GM12878 (cell line): ENCODE measurements at regions not wholly inside any gene's neighbourhood (a gene's known extent, or its start where the extent isn't known, plus 50 kb on each side); places are given as distances from the start of the nearest gene placed in this dataset.

ENCODE experiments used
- ATAC-seq: fragments of 200-7000 bp; cut with Tn5 transposase; 3 replicates; pipeline ENCODE4 v1.9.1; 2020; ENCODE audit warnings: mild to moderate bottlenecking, moderate library complexity
- BruUV-seq: library from RNA; stranded (reverse); fragments of 400-500 nt; replicated peaks from 2 replicates; lab custom pipeline; 2021; lab: Mats Ljungman, UMichigan
- CTCF ChIA-PET: fragments of 300-600 bp; sonication (Branson Sonifier 250); formaldehyde crosslinking; extraction: SDS; loops from one replicate; lab custom pipeline; 2021; ENCODE audit warnings: inconsistent platforms; lab: Yijun Ruan, JAX
- POLR2A ChIA-PET: fragments of 350-600 bp; formaldehyde crosslinking; extraction: SDS; loops from one replicate; lab custom pipeline; 2021; ENCODE audit warnings: inconsistent platforms; lab: Charles Lee
- RAD21 ChIA-PET: fragments of 300-600 bp; sonication (Branson Sonifier 250); formaldehyde crosslinking; loops from one replicate; lab custom pipeline; 2023; ENCODE audit warnings: antibody characterized with exemption; ENCODE audit not compliant: unreplicated experiment; lab: Charles Lee
- SMC1A ChIA-PET: fragments of 300-600 bp; sonication (Branson Sonifier 250); formaldehyde crosslinking; loops from one replicate; lab custom pipeline; 2023; ENCODE audit not compliant: unreplicated experiment, uncharacterized antibody; lab: Charles Lee
- DNase-seq: peaks from one replicate; pipeline ENCODE4 v3.0.0-alpha.2; 2011; ENCODE audit warnings: low read depth, low spot score
- FAIRE-seq: peaks from 3 replicates; lab custom pipeline; 2011; peaks lifted over from hg19 to GRCh38; lab: Jason Lieb, UNC
- H2AFZ ChIP-seq: 2 replicates; pipeline ENCODE4 v1.6.0; 2011; ENCODE audit warnings: low read depth, low read length, control low read depth; ENCODE audit not compliant: control insufficient read depth
- H3K27ac ChIP-seq: 2 replicates; pipeline ENCODE4 v1.5.1; 2011; ENCODE audit warnings: control low read depth; ENCODE audit not compliant: control insufficient read depth, insufficient read depth
- H3K27me3 ChIP-seq, 2 experiments: replicated peaks in 1 of 2; 2 replicates each; pipeline versions ENCODE4 v1.6.0 to v1.6.1; 2011; ENCODE audit warnings: low read length in 1 of 2; ENCODE audit not compliant: control insufficient read depth in 2 of 2, insufficient read depth in 2 of 2
- H3K36me3 ChIP-seq, 2 experiments: 2 replicates each; pipeline ENCODE4 v1.5.1; 2011; ENCODE audit warnings: low read length in 1 of 2; ENCODE audit not compliant: control insufficient read depth in 2 of 2, insufficient read depth in 2 of 2
- H3K4me1 ChIP-seq: 2 replicates; pipeline ENCODE4 v1.6.1; 2011; ENCODE audit warnings: mild to moderate bottlenecking, low read length, moderate library complexity, mixed read lengths; ENCODE audit not compliant: control insufficient read depth, insufficient read depth
- H3K4me2 ChIP-seq: 2 replicates; pipeline ENCODE4 v1.6.0; 2011; ENCODE audit warnings: control low read depth; ENCODE audit not compliant: control insufficient read depth, insufficient read depth
- H3K4me3 ChIP-seq: fragments of 200-600 bp; sonication (generic); 2 replicates; pipeline ENCODE4 v1.5.1; 2016
- H3K79me2 ChIP-seq: 2 replicates; pipeline ENCODE4 v1.6.0; 2011; ENCODE audit warnings: low read length; ENCODE audit not compliant: control insufficient read depth, insufficient read depth
- H3K9ac ChIP-seq: 2 replicates; pipeline ENCODE4 v1.8.0; 2011; ENCODE audit warnings: low read length, control low read depth, mixed read lengths; ENCODE audit not compliant: control insufficient read depth, insufficient read depth
- H3K9me3 ChIP-seq: replicated peaks from 3 replicates; pipeline ENCODE4 v1.5.1; 2011; ENCODE audit warnings: mild to moderate bottlenecking, low read length; ENCODE audit not compliant: control insufficient read depth, insufficient read depth
- H4K20me1 ChIP-seq: 2 replicates; pipeline ENCODE4 v1.6.0; 2011; ENCODE audit not compliant: control insufficient read depth, insufficient read depth
- ASH2L ChIP-seq: fragments of 300-600, 200-600 bp; sonication (generic); IDR thresholded peaks from 2 replicates; pipeline ENCODE4 v1.6.1; 2017; ENCODE audit warnings: low read depth, mild to moderate bottlenecking, borderline replicate concordance
- BMI1 ChIP-seq: fragments of 450-650 bp; IDR thresholded peaks from 2 replicates; pipeline ENCODE4 v1.6.1; 2016; ENCODE audit warnings: mild to moderate bottlenecking, moderate library complexity, borderline replicate concordance
- CHD4 ChIP-seq: fragments of 200-600 bp; sonication (generic); IDR thresholded peaks from 2 replicates; pipeline ENCODE4 v1.6.1; 2016; ENCODE audit warnings: mild to moderate bottlenecking
- ETV6 ChIP-seq, 2 experiments: fragments of 450-650 bp in 1 of 2; IDR thresholded peaks in 1 of 2; conservative IDR thresholded peaks in 1 of 2; 2 replicates each; pipeline ENCODE4 v1.6.1; 2014; ENCODE audit warnings: antibody characterized with exemption in 1 of 2, borderline replicate concordance in 1 of 2, low read depth in 1 of 2, mild to moderate bottlenecking in 1 of 2, moderate library complexity in 1 of 2
- KAT2A ChIP-seq: conservative IDR thresholded peaks from 2 replicates; pipeline ENCODE4 v1.6.1; 2011; ENCODE audit warnings: low read depth, low read length; ENCODE audit not compliant: control insufficient read depth
- MXI1 ChIP-seq: fragments of 150-350 bp; IDR thresholded peaks from 2 replicates; pipeline ENCODE4 v1.6.1; 2011; ENCODE audit warnings: low read depth, mild to moderate bottlenecking, inconsistent platforms, low read length, improper control_type of control experiment
- POLR2AphosphoS2 ChIP-seq: IDR thresholded peaks from 2 replicates; pipeline ENCODE4 v1.6.1; 2011; ENCODE audit warnings: low read depth, mild to moderate bottlenecking, low read length, improper control_type of control experiment, moderate library complexity
- RELA ChIP-seq: fragments of 450-650 bp; IDR thresholded peaks from 2 replicates; pipeline ENCODE4 v1.8.0; 2014; ENCODE audit warnings: borderline replicate concordance; ENCODE audit not compliant: partially characterized antibody
- RFX5 ChIP-seq: IDR thresholded peaks from 2 replicates; pipeline ENCODE4 v1.6.1; 2011; ENCODE audit warnings: low read depth, low read length, improper control_type of control experiment
- SMAD1 ChIP-seq: fragments of 450-650 bp; IDR thresholded peaks from 2 replicates; pipeline ENCODE4 v1.6.1; 2018; ENCODE audit warnings: mild to moderate bottlenecking, low read depth; ENCODE audit not compliant: partially characterized antibody
- SMARCA5 ChIP-seq: fragments of 450-650 bp; IDR thresholded peaks from 2 replicates; pipeline ENCODE4 v1.6.1; 2017; ENCODE audit warnings: mild to moderate bottlenecking
- SP1 ChIP-seq: IDR thresholded peaks from one replicate; pipeline ENCODE4 v1.6.1; 2011; ENCODE audit warnings: low read depth, low read length
- SREBF2 ChIP-seq: IDR thresholded peaks from 2 replicates; pipeline ENCODE4 v1.6.1; 2012; ENCODE audit warnings: mild to moderate bottlenecking, low read length
- ZBED1 ChIP-seq: IDR thresholded peaks from 2 replicates; pipeline ENCODE4 v1.6.1; 2016; ENCODE audit warnings: borderline replicate concordance
- ZNF24 ChIP-seq: fragments of 450-650 bp; IDR thresholded peaks from 2 replicates; pipeline ENCODE4 v1.6.1; 2017; ENCODE audit warnings: antibody characterized with exemption, mild to moderate bottlenecking
- ZNF274 ChIP-seq: IDR thresholded peaks from one replicate; pipeline ENCODE4 v1.8.0; 2011; ENCODE audit not compliant: insufficient read length, insufficient read depth
- ZSCAN29 ChIP-seq: fragments of 450-650 bp; IDR thresholded peaks from 2 replicates; pipeline ENCODE4 v1.6.1; 2017; ENCODE audit warnings: mild to moderate bottlenecking, moderate library complexity
- WGBS: methylation state at CpG from one replicate; pipeline ENCODE4 v1.1.6; 2016; ENCODE audit warnings: low lambda C conversion rate; ENCODE audit not compliant: insufficient replicate concordance, insufficient coverage; ENCODE audit errors: missing lambda C conversion rate; 5-methylcytosine and 5-hydroxymethylcytosine counted together
- in situ Hi-C: fragments of 300-500 bp; cut with MboI; formaldehyde crosslinking; loops from 9 replicates; pipeline ENCODE4 v1.14.3; 2018; ENCODE audit warnings: mixed read lengths
- intact Hi-C: fragments of 100-400 bp; cut with micrococcal nuclease; formaldehyde crosslinking; loops from one replicate; pipeline ENCODE4 v1.14.2; 2022; ENCODE audit not compliant: unreplicated experiment
- TF ChIP-seq, protein P1 (sequence below): IDR thresholded peaks from 2 replicates; pipeline ENCODE4 v1.6.1; 2012; ENCODE audit warnings: low read depth, low read length, improper control_type of control experiment

DNA sequence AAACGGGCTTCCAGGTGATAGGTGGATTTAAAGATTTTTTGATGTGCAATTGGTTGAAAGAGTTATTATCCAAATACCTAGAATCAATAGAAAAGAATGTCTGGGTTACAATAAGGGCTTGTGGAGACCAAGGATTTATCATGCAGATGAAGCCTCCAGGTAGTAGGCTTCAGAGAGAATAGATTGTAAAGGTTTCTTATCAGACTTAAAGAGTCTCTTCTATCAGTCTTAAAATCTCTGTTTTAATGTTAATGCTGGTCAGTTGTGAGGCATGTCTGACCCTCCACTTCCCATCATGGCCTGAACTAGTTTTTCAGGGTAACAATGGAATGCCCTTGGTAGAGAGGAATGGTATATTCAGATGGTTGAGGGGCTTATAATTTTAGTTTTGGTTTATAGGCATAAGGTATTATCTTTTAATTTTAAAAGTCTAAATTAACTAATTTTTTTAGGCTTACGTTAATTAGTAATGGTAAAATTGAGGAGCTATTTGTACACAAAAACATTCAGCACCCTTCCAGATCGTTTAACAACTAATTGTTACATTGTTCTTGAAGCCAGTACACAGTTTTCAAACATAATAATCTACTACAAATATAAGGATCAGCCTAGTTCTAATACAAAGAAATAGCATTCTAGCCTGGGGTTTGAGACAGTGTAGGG lies 704.2 kb upstream of the MBL2 start:
- Histone ChIP-seq H3K36me3 (no peaks in the 10 kb centered on the region), H3K27ac (no peak overlapping the region), H3K27me3 (no peaks in the 10 kb centered on the region), H3K79me2 (no peaks in the 10 kb centered on the region), H3K9me3 (no peaks in the 10 kb centered on the region), H3K4me2 (no peak overlapping the region), H4K20me1 (no peaks in the 10 kb centered on the region), H2AFZ (no peak overlapping the region), H3K4me3 (no peak overlapping the region), H3K4me1 (no peaks in the 10 kb centered on the region), H3K9ac (no peak overlapping the region)
- ATAC-seq = no peak
- in situ Hi-C loops (no loop called here), intact Hi-C loops (no loop called here)
- TF ChIP-seq CHD4 (no peak), SMAD1 (no peak), POLR2AphosphoS2 (no peak)
- POLR2A ChIA-PET = no interaction called here
- RAD21 ChIA-PET = no interaction called here
- FAIRE-seq = no peak
- 0% methylated on average over 3 of the region's 3 CpGs for WGBS
- no peak for DNase-seq
- CTCF ChIA-PET = no interaction called here
- SMC1A ChIA-PET = interaction anchor here (1.4 kb wide), 1 partner anchor 55 kb away, joined by 3 read pairs; no protein-coding TSS in a partner anchor
- BruUV-seq = no TSS peak

GRCh38 chr10:53469383-53469782 lies 696.8 kb upstream of the MBL2 start:
- FAIRE-seq = no peak
- 22% methylated on average over 2 of the region's 2 CpGs for WGBS
- intact Hi-C loops = no loop called here

More at GRCh38 chr10:53469383-53469782, 696.8 kb upstream of the MBL2 start:
- H3K36me3 ChIP-seq = no peaks in the 10 kb centered on the region
- H3K4me1 ChIP-seq = no peaks in the 10 kb centered on the region
- no peak overlapping the region for H3K27ac ChIP-seq
- no peak overlapping the region for H2AFZ ChIP-seq
- H3K79me2 ChIP-seq = no peaks in the 10 kb centered on the region
- H3K4me2 ChIP-seq = no peak overlapping the region
- H3K4me3 ChIP-seq = no peak overlapping the region
- RAD21 ChIA-PET = no interaction called here
- H3K9me3 ChIP-seq = no peaks in the 10 kb centered on the region
- DNase-seq (no peak), ATAC-seq (no peak)
- H4K20me1 ChIP-seq = no peaks in the 10 kb centered on the region
- H3K9ac ChIP-seq = no peak overlapping the region
- in situ Hi-C loops = no loop called here
- SMC1A ChIA-PET = no interaction called here
- H3K27me3 ChIP-seq = no peaks in the 10 kb centered on the region
- CTCF ChIA-PET = no interaction called here
- no TSS peak for BruUV-seq
- TF ChIP-seq ETV6 (conservative IDR thresholded peaks at IDR 0.05 in 1 of 2, IDR thresholded peaks at IDR 0.05 in 1 of 2; ENCODE audit: borderline replicate concordance in 1 of 2, low read depth in 1 of 2) = no peak
- no peak for TF ChIP-seq ZNF24
- TF ChIP-seq SMARCA5 = no peak
- no peak for TF ChIP-seq RFX5
- TF ChIP-seq ASH2L = no peak
- TF ChIP-seq, protein P1, sequence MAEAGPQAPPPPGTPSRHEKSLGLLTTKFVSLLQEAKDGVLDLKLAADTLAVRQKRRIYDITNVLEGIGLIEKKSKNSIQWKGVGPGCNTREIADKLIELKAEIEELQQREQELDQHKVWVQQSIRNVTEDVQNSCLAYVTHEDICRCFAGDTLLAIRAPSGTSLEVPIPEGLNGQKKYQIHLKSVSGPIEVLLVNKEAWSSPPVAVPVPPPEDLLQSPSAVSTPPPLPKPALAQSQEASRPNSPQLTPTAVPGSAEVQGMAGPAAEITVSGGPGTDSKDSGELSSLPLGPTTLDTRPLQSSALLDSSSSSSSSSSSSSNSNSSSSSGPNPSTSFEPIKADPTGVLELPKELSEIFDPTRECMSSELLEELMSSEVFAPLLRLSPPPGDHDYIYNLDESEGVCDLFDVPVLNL = no peak
- no peak for TF ChIP-seq ZSCAN29
- TF ChIP-seq SP1 = no peak
- no peak for TF ChIP-seq BMI1
- no peak for TF ChIP-seq SREBF2
- TF ChIP-seq ZNF274 = no peak
- TF ChIP-seq MXI1 = no peak
- TF ChIP-seq KAT2A = no peak
- TF ChIP-seq ZBED1 = no peak
- no peak for TF ChIP-seq RELA
- POLR2A ChIA-PET = no interaction called here
